Stimulated activated CD8-positive, alpha-beta memory T cell treated with anti-CD3 and anti-CD28 coated beads, Interleukin-15, amount 100 ng/mL, for 48 hours (primary cell): ENCODE measurements at regions not wholly inside any gene's neighbourhood (a gene's known extent, or its start where the extent isn't known, plus 50 kb on each side); places are given as distances from the start of the nearest gene placed in this dataset.

Experiments used
- DNase-seq, 2 donors: peaks; one replicate each; pipeline ENCODE4 v3.0.0-alpha.2; 2020; ENCODE audit warnings: low read depth in 2 of 2

- DNase-seq = no peak
Observed at GRCh38 chr3:31004025-31004678, 109.7 kb upstream of the GADL1 start.

- DNase-seq = no peak
Observed at GRCh38 chr3:31008994-31009393, 114.5 kb upstream of the GADL1 start.

GRCh38 chr3:31009881-31010280, 115.4 kb upstream of the GADL1 start:
- DNase-seq = no peak

- DNase-seq = no peak
Observed at GRCh38 chr3:31010491-31010890, 116.0 kb upstream of the GADL1 start.

GRCh38 chr3:31011380-31011779, 116.9 kb upstream of the GADL1 start:
- no peak for DNase-seq

- no peak for DNase-seq
Observed at GRCh38 chr3:31013090-31013489, 118.6 kb upstream of the GADL1 start.

GRCh38 chr3:31013843-31014242, 119.4 kb upstream of the GADL1 start:
- DNase-seq = no peak

- no peak for DNase-seq
Observed at GRCh38 chr3:31014317-31015040, 120.0 kb upstream of the GADL1 start.

GRCh38 chr3:31016196-31016595, 121.7 kb upstream of the GADL1 start:
- DNase-seq = no peak

GRCh38 chr3:31022716-31023115, 128.3 kb upstream of the GADL1 start:
- no peak for DNase-seq

GRCh38 chr3:31025541-31025940, 131.1 kb upstream of the GADL1 start:
- DNase-seq = no peak

- no peak for DNase-seq
Observed at GRCh38 chr3:31027191-31027761, 132.8 kb upstream of the GADL1 start.

- DNase-seq = no peak
Observed at GRCh38 chr3:31027914-31028313, 133.5 kb upstream of the GADL1 start.

GRCh38 chr3:31028766-31029165, 134.3 kb upstream of the GADL1 start:
- no peak for DNase-seq

- no peak for DNase-seq
Observed at GRCh38 chr3:31029706-31030105, 135.2 kb upstream of the GADL1 start.

GRCh38 chr3:31035681-31036080, 141.2 kb upstream of the GADL1 start:
- DNase-seq = no peak

GRCh38 chr3:31038086-31038739, 143.8 kb upstream of the GADL1 start:
- DNase-seq = no peak

- no peak for DNase-seq
Observed at GRCh38 chr3:31039145-31039544, 144.7 kb upstream of the GADL1 start.

- no peak for DNase-seq
Observed at GRCh38 chr3:31041161-31041978, 146.9 kb upstream of the GADL1 start.

GRCh38 chr3:31043184-31043819, 148.8 kb upstream of the GADL1 start:
- DNase-seq = no peak

GRCh38 chr3:31047673-31048072, 153.2 kb upstream of the GADL1 start:
- DNase-seq = no peak
